Coronary artery (tissue), 2 donors: ENCODE measurements at regions not wholly inside any gene's neighbourhood (a gene's known extent, or its start where the extent isn't known, plus 50 kb on each side); places are given as distances from the start of the nearest gene placed in this dataset.

Experiments
- DNase-seq: peaks from one replicate; pipeline ENCODE4 v3.0.0-alpha.2; 2017; ENCODE audit warnings: low spot score
- H3K27ac ChIP-seq, 2 donors: fragments of 200-600 bp; sonication (generic); one replicate each; pipeline ENCODE4 v1.5.1; 2016 to 2019
- H3K4me3 ChIP-seq: fragments of 200-600 bp; sonication (generic); 2 replicates; pipeline ENCODE4 v1.5.1; 2016; ENCODE audit warnings: mild to moderate bottlenecking, moderate library complexity
- CTCF ChIP-seq: fragments of 200-600 bp; sonication (generic); IDR thresholded peaks from one replicate; pipeline ENCODE4 v1.5.1; 2019; ENCODE audit warnings: antibody characterized with exemption

GRCh38 chr16:11482946-11483748 is 103.6 kb downstream of the LITAF start:
- no peak for TF ChIP-seq CTCF
- no peak for DNase-seq
- no peak overlapping the region for H3K27ac ChIP-seq

GRCh38 chr16:11484691-11485258 is 101.9 kb downstream of the LITAF start:
- no peak for TF ChIP-seq CTCF
- DNase-seq: no peak
- Histone ChIP-seq H3K27ac (peak overlapping the region in 1 of 2 donors; percentile 23), H3K4me3 (no peak overlapping the region)

More at GRCh38 chr16:11482946-11483748, 103.6 kb downstream of the LITAF start:
- no peak overlapping the region for H3K4me3 ChIP-seq

- TF ChIP-seq CTCF: no peak
- no peak for DNase-seq
- H3K27ac ChIP-seq: no peak overlapping the region
- H3K4me3 ChIP-seq: no peak overlapping the region
Observed at GRCh38 chr16:11485676-11486075, 101.0 kb downstream of the LITAF start.

- Histone ChIP-seq H3K27ac (no peak overlapping the region), H3K4me3 (no peak overlapping the region)
- TF ChIP-seq CTCF: no peak
- no peak for DNase-seq
Observed at GRCh38 chr16:11487289-11487688, 99.4 kb downstream of the LITAF start.

- TF ChIP-seq CTCF: no peak
- H3K4me3 ChIP-seq: no peak overlapping the region
- no peak overlapping the region for H3K27ac ChIP-seq
- DNase-seq: no peak
Observed at GRCh38 chr16:11488304-11488703, 98.4 kb downstream of the LITAF start.

GRCh38 chr16:11491524-11491923 is 95.2 kb downstream of the LITAF start:
- H3K27ac ChIP-seq: no peak overlapping the region
- H3K4me3 ChIP-seq: no peak overlapping the region
- no peak for DNase-seq
- TF ChIP-seq CTCF: no peak
